Hepatocyte (in vitro differentiated cells): ENCODE measurements at regions not wholly inside any gene's neighbourhood (a gene's known extent, or its start where the extent isn't known, plus 50 kb on each side); places are given as distances from the start of the nearest gene placed in this dataset.

Experiments
- CTCF ChIP-seq: fragments of 200-600 bp; sonication (generic); IDR thresholded peaks from 2 replicates; pipeline ENCODE4 v1.5.1; 2016; ENCODE audit warnings: antibody characterized with exemption, mild to moderate bottlenecking; ENCODE audit not compliant: poor library complexity
- EZH2 ChIP-seq: fragments of 200-600 bp; sonication (generic); IDR thresholded peaks from 2 replicates; pipeline ENCODE4 v1.6.1; 2016; ENCODE audit warnings: antibody characterized with exemption, mild to moderate bottlenecking, borderline replicate concordance
- EZH2phosphoT487 ChIP-seq: fragments of 200-600 bp; sonication (generic); IDR thresholded peaks from one replicate; pipeline ENCODE4 v1.6.1; 2018; ENCODE audit warnings: antibody characterized with exemption, mild to moderate bottlenecking, low read depth, moderate library complexity; ENCODE audit not compliant: unreplicated experiment, severe bottlenecking

DNA sequence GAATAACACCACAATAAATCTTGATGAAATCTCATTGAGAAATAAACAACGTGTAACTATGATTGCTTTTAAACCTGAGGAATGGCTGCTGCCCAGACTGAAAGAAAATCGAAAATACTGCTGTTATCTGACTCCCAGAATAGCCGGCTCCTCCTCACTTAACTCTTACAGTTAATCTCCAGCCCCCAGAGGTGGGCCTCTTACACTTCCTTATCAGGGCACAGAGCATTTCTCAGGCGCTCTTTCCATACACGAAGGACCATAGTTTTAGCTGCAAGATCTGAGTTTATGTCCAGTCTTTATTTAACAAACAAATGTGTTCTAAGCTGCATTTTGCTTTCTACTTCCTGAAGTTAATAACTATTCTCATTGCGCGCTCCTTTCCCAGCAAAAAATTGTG is 206.9 kb downstream of the MAP2K4 start:
- TF ChIP-seq CTCF (no peak), EZH2phosphoT487 (no peak), EZH2 (no peak)
